Neural cell (in vitro differentiated cells): ENCODE measurements at regions not wholly inside any gene's neighbourhood (a gene's known extent, or its start where the extent isn't known, plus 50 kb on each side); places are given as distances from the start of the nearest gene placed in this dataset.
"Not testable (repeated sequence)": the region's sequence is repeated elsewhere in the genome, so short reads cannot be mapped to it uniquely, and the experiment has no call there.

Experiments used
- H2AFZ ChIP-seq: fragments of 200-600, 300-800 bp; sonication (generic), shearing (Covaris generic); 2 replicates; pipeline ENCODE4 v1.6.0; 2014; ENCODE audit warnings: low read depth, mild to moderate bottlenecking, antibody characterized with exemption, low read length, moderate library complexity
- H3F3A ChIP-seq: fragments of 200-600 bp; shearing (Covaris generic); 2 replicates; pipeline ENCODE4 v1.6.1; 2016; ENCODE audit warnings: mild to moderate bottlenecking, moderate library complexity, mixed read lengths, antibody characterized with exemption, low read length; ENCODE audit not compliant: insufficient read depth, poor library complexity, severe bottlenecking
- H3K27ac ChIP-seq: fragments of 200-600, 300-800 bp; sonication (generic), shearing (Covaris generic); 2 replicates; pipeline ENCODE4 v1.5.1; 2014; ENCODE audit warnings: mild to moderate bottlenecking, low read length, moderate library complexity
- H3K27me3 ChIP-seq: fragments of 300-800, 200-600 bp; sonication (generic), shearing (Covaris generic); 2 replicates; pipeline ENCODE4 v1.6.0; 2014; ENCODE audit warnings: mild to moderate bottlenecking, low read depth, low read length, moderate library complexity; ENCODE audit not compliant: insufficient read depth
- H3K36me3 ChIP-seq: fragments of 300-800, 200-600 bp; sonication (generic), shearing (Covaris generic); 2 replicates; pipeline ENCODE4 v1.5.1; 2014; ENCODE audit warnings: mild to moderate bottlenecking, antibody characterized with exemption, low read length, moderate library complexity; ENCODE audit not compliant: insufficient read depth
- H3K4me2 ChIP-seq: fragments of 300-800, 200-600 bp; sonication (generic), shearing (Covaris generic); 2 replicates; pipeline ENCODE4 v1.6.0; 2014; ENCODE audit warnings: mild to moderate bottlenecking, low read length
- H3K4me3 ChIP-seq: fragments of 300-800, 200-600 bp; sonication (generic), shearing (Covaris generic); 2 replicates; pipeline ENCODE4 v1.5.1; 2014; ENCODE audit warnings: mild to moderate bottlenecking, low read length, moderate library complexity
- H3K79me2 ChIP-seq: fragments of 200-600 bp; shearing (Covaris generic); replicated peaks from 2 replicates; pipeline ENCODE4 v1.6.0; 2014; ENCODE audit warnings: mild to moderate bottlenecking, low read length, moderate library complexity; ENCODE audit not compliant: insufficient read depth
- H3K9ac ChIP-seq: fragments of 300-800, 200-600 bp; sonication (generic), shearing (Covaris generic); 2 replicates; pipeline ENCODE4 v1.6.1; 2016; ENCODE audit warnings: mild to moderate bottlenecking, low read length, mixed read lengths
- H3K9me2 ChIP-seq: fragments of 200-600 bp; shearing (Covaris generic); 2 replicates; pipeline ENCODE4 v1.6.1; 2016; ENCODE audit warnings: mild to moderate bottlenecking, low read length, mixed read lengths; ENCODE audit not compliant: insufficient read depth
- H3K9me3 ChIP-seq: fragments of 200-600, 300-800 bp; sonication (generic), shearing (Covaris generic); 2 replicates; pipeline ENCODE4 v1.6.1; 2016; ENCODE audit warnings: mild to moderate bottlenecking, mixed run types, low read length, moderate library complexity, mixed read lengths
- H4K20me1 ChIP-seq: fragments of 200-600 bp; shearing (Covaris generic); 2 replicates; pipeline ENCODE4 v1.6.1; 2016; ENCODE audit warnings: mild to moderate bottlenecking, mixed run types; ENCODE audit not compliant: insufficient read depth
- EP300 ChIP-seq: fragments of 450-650 bp; conservative IDR thresholded peaks from 2 replicates; pipeline ENCODE4 v1.6.1; 2014; ENCODE audit warnings: antibody characterized with exemption, mild to moderate bottlenecking, moderate library complexity; ENCODE audit not compliant: poor library complexity, severe bottlenecking
- EZH2 ChIP-seq: fragments of 200-600, 300-800 bp; shearing (Covaris generic), sonication (generic); IDR thresholded peaks from 2 replicates; pipeline ENCODE4 v1.6.1; 2014; ENCODE audit warnings: antibody characterized with exemption, low read length, borderline replicate concordance, mild to moderate bottlenecking; ENCODE audit not compliant: insufficient read depth, poor library complexity, severe bottlenecking
- MXI1 ChIP-seq: fragments of 450-650 bp; conservative IDR thresholded peaks from 2 replicates; pipeline ENCODE4 v1.6.1; 2014; ENCODE audit warnings: antibody characterized with exemption, mild to moderate bottlenecking; ENCODE audit not compliant: poor library complexity, severe bottlenecking
- POLR2AphosphoS5 ChIP-seq: IDR thresholded peaks from 2 replicates; pipeline ENCODE4 v1.6.1; 2012
- RAD21 ChIP-seq: fragments of 450-650 bp; conservative IDR thresholded peaks from 2 replicates; pipeline ENCODE4 v1.6.1; 2014; ENCODE audit warnings: antibody characterized with exemption, mild to moderate bottlenecking, moderate library complexity
- SMC3 ChIP-seq: fragments of 450-650 bp; conservative IDR thresholded peaks from 2 replicates; pipeline ENCODE4 v1.6.1; 2014; ENCODE audit warnings: antibody characterized with exemption, mild to moderate bottlenecking, moderate library complexity; ENCODE audit not compliant: poor library complexity
- TAF1 ChIP-seq: IDR thresholded peaks from 2 replicates; pipeline ENCODE4 v1.6.1; 2012; ENCODE audit warnings: low read depth
- TF ChIP-seq, protein P1 (sequence below): fragments of 450-650 bp; IDR thresholded peaks from 2 replicates; pipeline ENCODE4 v1.5.1; 2014; ENCODE audit warnings: antibody characterized with exemption, mild to moderate bottlenecking, moderate library complexity; ENCODE audit not compliant: poor library complexity, severe bottlenecking
- TF ChIP-seq, protein P2 (sequence below): IDR thresholded peaks from 2 replicates; pipeline ENCODE4 v1.6.1; 2012; ENCODE audit warnings: borderline replicate concordance

DNA sequence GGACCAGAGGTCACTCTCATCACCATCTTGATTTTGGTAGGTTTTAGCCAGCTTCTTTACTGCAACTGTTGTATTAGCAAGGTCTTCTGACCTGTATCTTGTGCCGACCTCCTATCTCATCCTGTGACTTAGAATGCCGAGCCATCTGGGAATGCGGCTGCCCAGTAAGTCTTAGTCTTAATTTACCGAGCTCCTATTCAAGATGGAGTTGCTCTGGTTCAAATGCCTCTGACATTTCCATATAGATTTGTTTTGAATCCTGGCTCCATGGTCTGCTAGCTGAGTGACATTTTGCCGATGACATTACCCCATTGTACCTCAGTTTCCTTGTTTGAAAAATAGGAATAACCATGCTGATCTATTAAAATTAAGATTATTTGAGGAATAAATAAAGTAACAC, 193.9 kb upstream of the HMCN1 start:
- no peaks in the 10 kb centered on the region for H3K79me2 ChIP-seq

DNA sequence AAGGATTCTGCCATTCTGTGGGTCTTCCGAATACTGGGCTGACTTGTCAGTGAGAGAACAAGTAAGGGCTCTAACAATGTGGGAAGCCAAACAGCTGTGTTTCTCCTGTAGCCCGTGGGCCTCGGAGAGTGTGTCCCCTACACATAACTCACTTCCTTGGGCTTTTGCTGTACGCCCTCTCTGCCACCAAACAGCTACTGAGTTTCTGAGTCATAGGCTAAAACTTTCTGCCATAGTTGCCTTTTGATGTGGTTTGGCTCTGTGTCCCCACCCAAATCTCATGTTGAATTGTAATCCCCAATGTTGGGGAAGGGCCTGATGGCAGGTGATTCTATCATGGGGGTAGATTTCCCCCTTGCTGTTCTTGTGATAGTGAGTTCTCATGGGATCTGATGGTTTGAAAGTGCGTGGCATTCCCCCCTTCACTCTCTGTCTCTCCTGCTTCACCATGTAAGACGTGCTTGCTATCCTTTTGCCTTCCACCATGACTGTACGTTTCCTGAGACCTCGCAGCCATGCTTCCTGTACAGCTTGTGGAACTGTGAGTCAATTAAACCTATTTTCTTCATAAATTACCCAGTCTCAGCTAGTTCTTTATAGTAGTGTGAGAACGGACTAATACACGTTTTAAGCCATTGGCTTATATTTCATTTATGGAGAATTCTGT, 194.8 kb upstream of the HMCN1 start:
- no peaks in the 10 kb centered on the region for H3K9me3 ChIP-seq
- no peak overlapping the region for H3K27ac ChIP-seq

More for the DNA sequence above, 193.9 kb upstream of the HMCN1 start:
- H3K36me3 ChIP-seq, result no peaks in the 10 kb centered on the region
- no peaks in the 10 kb centered on the region for H3K9me2 ChIP-seq
- no peaks in the 10 kb centered on the region for H3K27me3 ChIP-seq
- H3K4me2 ChIP-seq, result no peak overlapping the region
- TF ChIP-seq EZH2 (no peak), POLR2AphosphoS5 (no peak), MXI1 (no peak), SMC3 (no peak), EP300 (no peak), RAD21 (no peak), TAF1 (no peak)
- TF ChIP-seq, protein P1, sequence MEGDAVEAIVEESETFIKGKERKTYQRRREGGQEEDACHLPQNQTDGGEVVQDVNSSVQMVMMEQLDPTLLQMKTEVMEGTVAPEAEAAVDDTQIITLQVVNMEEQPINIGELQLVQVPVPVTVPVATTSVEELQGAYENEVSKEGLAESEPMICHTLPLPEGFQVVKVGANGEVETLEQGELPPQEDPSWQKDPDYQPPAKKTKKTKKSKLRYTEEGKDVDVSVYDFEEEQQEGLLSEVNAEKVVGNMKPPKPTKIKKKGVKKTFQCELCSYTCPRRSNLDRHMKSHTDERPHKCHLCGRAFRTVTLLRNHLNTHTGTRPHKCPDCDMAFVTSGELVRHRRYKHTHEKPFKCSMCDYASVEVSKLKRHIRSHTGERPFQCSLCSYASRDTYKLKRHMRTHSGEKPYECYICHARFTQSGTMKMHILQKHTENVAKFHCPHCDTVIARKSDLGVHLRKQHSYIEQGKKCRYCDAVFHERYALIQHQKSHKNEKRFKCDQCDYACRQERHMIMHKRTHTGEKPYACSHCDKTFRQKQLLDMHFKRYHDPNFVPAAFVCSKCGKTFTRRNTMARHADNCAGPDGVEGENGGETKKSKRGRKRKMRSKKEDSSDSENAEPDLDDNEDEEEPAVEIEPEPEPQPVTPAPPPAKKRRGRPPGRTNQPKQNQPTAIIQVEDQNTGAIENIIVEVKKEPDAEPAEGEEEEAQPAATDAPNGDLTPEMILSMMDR, result no peak
- TF ChIP-seq, protein P2, sequence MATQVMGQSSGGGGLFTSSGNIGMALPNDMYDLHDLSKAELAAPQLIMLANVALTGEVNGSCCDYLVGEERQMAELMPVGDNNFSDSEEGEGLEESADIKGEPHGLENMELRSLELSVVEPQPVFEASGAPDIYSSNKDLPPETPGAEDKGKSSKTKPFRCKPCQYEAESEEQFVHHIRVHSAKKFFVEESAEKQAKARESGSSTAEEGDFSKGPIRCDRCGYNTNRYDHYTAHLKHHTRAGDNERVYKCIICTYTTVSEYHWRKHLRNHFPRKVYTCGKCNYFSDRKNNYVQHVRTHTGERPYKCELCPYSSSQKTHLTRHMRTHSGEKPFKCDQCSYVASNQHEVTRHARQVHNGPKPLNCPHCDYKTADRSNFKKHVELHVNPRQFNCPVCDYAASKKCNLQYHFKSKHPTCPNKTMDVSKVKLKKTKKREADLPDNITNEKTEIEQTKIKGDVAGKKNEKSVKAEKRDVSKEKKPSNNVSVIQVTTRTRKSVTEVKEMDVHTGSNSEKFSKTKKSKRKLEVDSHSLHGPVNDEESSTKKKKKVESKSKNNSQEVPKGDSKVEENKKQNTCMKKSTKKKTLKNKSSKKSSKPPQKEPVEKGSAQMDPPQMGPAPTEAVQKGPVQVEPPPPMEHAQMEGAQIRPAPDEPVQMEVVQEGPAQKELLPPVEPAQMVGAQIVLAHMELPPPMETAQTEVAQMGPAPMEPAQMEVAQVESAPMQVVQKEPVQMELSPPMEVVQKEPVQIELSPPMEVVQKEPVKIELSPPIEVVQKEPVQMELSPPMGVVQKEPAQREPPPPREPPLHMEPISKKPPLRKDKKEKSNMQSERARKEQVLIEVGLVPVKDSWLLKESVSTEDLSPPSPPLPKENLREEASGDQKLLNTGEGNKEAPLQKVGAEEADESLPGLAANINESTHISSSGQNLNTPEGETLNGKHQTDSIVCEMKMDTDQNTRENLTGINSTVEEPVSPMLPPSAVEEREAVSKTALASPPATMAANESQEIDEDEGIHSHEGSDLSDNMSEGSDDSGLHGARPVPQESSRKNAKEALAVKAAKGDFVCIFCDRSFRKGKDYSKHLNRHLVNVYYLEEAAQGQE, result no peak
- H3K9ac ChIP-seq, result no peak overlapping the region
- H4K20me1 ChIP-seq, result no peaks in the 10 kb centered on the region
- H3F3A ChIP-seq, result no peaks in the 10 kb centered on the region
- no peak overlapping the region for H3K27ac ChIP-seq
- H3K9me3 ChIP-seq, result no peaks in the 10 kb centered on the region
- no peak overlapping the region for H3K4me3 ChIP-seq
- H2AFZ ChIP-seq, result no peak overlapping the region

DNA sequence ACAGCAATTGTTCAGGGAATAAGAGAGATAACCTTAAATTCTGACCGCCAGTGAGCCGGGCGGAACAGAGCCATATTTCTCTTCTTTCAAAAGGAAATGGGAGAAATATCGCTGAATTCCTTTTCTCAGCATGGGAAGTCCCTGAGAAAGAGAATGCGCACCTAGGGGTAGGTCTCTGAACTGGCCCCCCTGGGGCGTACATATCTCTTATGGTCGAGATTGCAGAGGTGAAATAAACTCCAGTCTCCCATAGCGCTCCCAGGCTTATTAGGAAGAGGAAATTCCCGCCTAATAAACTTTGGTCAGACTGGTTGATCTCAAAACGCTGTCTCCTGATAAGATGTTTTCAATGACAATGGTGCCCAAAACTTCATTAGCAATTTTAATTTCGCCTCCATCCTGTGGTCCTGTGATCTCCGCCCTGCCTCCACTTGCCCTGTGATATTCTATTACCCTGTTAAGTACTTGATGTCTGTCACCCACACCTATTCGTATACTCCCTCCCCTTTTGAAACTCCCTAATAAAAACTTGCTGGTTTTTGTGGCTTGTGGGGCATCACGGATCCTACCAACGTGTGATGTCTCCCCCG, 195.8 kb upstream of the HMCN1 start:
- not testable (repeated sequence) for H3F3A ChIP-seq, H3K9me3 ChIP-seq, H3K4me3 ChIP-seq, H4K20me1 ChIP-seq, H3K9me2 ChIP-seq, H3K27me3 ChIP-seq, H3K9ac ChIP-seq, H2AFZ ChIP-seq, H3K27ac ChIP-seq, H3K36me3 ChIP-seq, H3K79me2 ChIP-seq, H3K4me2 ChIP-seq

More for the DNA sequence above, 194.8 kb upstream of the HMCN1 start:
- H4K20me1 ChIP-seq, result no peaks in the 10 kb centered on the region
- no peak overlapping the region for H3K4me3 ChIP-seq
- H3K79me2 ChIP-seq, result no peaks in the 10 kb centered on the region
- H3K27me3 ChIP-seq, result no peaks in the 10 kb centered on the region
- no peaks in the 10 kb centered on the region for H3K36me3 ChIP-seq
- H3F3A ChIP-seq, result no peaks in the 10 kb centered on the region
- no peak overlapping the region for H3K9ac ChIP-seq
- H3K9me2 ChIP-seq, result no peaks in the 10 kb centered on the region
- no peak overlapping the region for H3K4me2 ChIP-seq
- TF ChIP-seq, protein P1, result no peak
- no peak for TF ChIP-seq SMC3
- TF ChIP-seq EP300, result no peak
- TF ChIP-seq RAD21, result no peak
- no peak for TF ChIP-seq TAF1
- no peak for TF ChIP-seq POLR2AphosphoS5
- TF ChIP-seq MXI1, result no peak
- TF ChIP-seq EZH2, result no peak
- no peak overlapping the region for H2AFZ ChIP-seq
